NCI-H524 (cell line): ENCODE measurements at regions not wholly inside any gene's neighbourhood (a gene's known extent, or its start where the extent isn't known, plus 50 kb on each side); places are given as distances from the start of the nearest gene placed in this dataset.

Experiments used
- DNase-seq, 2 experiments: peaks; one replicate each; lab custom pipeline; 2025; lab: John Stamatoyannopoulos, UW

DNA sequence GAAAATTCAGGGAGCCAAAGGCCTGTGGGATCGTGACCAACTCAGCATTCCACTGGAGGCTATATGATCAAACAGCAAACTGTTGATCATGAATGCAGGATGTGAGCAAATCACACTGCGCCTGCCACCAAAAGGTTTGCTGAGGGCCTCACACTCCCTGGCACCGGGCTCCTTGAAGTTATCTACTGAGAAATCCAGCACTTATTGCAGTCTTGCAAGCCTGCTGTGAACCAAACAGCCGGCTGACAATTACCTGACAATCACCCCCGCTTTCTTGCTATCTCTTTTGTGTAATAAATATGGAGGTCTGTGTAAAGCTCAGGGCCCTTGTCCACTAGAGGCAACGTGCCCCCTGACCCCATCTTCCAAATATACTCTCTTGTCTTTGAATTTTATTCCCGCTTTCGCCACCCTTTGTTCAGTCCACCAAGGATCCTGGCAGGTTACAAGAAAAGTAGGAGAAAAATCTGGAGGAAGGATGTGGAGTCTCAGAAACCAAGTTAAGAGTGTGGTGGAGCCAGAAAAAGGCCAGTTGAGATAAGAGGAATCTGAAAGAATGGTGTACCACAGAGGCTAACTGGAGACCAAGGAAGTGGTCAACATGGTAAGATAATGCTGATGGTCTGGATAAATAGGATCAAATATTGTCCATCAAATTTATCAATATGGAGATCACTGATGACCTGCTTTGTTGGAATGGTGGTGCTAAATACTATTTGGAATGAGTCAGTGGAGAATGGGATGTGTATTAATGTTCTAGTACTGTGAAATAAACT is 229.2 kb downstream of the ALX1 start:
- DNase-seq = no peak

DNA sequence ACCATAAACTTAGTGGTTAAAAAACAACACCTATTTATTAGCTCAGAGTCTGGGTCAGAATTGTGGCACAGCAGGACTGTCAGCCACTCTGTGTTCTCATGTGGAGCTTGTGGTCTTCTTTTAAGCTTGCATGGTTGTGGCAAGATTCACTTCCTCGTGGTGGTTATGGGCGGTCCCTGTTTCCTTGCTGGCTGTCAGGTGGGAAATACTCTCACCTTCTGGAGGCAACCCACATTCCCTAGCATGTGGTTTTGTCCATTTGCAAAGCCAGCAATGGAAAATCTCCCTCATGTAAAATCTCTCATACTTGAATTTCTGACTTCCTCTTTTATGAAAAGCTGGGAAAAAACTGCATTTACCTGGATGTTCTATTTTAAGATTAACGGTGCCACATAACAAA is 229.8 kb downstream of the ALX1 start:
- no peak for DNase-seq

DNA sequence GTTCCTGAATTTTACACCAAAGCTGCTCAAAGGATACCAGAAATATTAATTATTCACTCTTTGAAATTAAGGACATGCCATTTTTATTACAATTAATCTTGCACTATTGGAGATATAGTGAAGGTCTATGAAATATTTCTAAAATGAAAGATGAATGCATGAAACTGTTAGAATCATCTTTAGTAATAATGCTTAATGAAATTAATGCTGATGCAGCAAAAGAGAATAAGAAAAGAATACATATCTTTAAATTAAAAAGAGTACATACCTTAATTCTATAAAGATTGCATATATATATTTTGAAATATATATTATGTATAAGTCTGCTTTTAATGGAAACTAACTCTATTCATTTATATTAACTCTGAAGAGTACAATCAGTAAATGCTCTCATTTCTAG is 236.0 kb downstream of the ALX1 start:
- no peak for DNase-seq

DNA sequence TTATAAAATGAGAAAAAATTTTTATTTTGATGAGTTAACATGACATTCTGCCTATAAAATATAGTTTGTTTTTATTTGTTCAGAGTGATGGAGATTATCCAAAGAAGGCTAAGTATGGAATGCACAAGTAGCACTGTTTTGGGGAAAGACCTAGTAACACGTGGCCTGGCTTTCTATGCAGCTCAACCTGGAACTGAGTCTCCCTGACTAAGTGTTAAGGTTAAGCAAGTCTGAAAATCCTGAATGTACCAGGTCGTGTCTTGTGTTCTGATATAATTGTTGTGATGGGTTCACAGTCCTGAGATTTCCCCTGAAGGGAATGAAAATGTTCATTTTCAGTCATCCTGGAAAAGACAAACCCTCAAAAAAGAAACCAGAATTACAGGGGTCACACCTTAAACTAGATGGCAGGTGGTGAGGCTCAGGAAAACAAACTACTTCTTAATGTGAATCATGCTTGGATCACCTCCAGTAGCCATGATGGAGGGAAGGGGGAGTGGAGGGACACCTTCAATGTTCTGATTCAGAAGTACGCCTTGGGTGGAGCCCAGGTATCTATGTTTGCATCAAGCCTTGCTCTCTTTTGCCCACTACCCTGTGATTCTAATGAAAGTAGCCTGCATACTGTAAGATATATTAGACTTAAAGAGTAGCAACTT is 236.8 kb downstream of the ALX1 start:
- DNase-seq = no peak

DNA sequence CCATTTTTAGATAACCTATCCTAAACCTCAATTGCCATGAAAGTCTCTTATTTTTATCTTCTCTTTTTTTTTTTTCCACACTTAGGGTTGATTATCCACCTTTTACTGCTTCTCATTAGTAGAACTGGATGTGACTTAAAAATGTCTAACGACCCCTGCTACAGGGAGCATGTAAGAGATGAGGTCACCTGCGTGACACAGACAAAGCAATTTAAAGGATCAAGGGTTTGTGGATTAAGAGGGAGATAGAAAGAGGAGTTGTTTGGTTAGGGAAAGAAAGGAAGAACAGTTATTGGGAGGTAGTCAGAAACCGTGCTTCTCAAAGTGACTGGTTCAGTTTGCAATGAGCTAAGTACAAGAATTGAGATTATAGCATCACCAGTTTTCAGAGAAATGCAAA is 239.1 kb downstream of the ALX1 start:
- DNase-seq = no peak

DNA sequence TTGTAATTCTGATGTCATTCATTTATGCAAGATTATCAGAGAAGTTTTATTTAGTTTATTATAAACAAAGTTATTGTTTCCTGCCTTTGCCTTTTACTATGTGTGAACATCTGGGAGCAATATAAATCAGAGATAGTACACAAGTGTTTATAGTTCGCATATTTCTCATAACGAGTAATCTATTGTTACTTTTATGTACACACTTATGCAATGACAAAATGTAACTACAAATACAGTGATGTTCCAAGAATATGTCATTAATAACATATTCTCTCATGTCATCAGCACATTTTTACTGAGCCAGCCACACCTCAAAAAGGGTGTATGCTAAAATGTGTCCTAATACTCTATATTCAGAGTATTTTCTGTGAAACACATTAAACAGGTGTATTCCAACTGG is 243.2 kb downstream of the ALX1 start:
- no peak for DNase-seq

DNA sequence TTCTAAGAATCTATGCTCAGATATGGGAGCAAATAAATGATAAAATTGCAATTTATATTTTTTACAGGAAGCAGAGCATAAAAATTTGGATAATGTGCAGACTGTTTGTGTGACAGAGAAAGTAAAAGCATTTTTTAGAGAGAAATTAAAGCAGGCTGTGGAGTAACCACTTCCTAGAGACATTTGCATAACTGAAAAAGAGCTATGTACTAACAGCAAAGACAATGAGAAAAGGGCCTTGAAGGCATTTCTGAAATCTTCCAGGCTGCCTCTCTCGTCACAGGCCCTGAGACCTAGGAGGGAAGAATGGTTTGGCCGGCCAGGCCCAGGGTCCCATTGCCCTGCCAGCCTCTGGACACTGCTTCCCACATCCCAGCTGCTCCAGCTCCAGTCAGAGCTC is 247.2 kb downstream of the ALX1 start:
- DNase-seq = no peak

DNA sequence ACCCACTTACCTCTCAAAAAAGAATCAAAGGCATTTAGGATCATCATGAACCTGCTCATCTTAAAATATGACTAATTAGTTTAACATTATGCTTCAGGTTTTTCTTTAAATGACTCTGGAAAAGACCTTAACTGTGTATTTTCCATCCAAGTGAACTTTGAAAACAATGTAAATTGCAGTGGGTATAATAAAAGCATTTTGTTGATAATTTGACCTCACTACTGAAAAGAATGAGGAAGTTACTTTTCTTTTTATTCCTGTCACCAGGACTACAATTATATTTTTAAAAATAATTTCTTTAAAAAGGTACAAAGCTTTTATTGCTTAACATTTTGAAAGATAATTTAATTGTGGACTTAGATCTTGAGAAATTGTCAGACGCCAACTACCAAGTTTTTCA is 249.9 kb downstream of the ALX1 start:
- no peak for DNase-seq

DNA sequence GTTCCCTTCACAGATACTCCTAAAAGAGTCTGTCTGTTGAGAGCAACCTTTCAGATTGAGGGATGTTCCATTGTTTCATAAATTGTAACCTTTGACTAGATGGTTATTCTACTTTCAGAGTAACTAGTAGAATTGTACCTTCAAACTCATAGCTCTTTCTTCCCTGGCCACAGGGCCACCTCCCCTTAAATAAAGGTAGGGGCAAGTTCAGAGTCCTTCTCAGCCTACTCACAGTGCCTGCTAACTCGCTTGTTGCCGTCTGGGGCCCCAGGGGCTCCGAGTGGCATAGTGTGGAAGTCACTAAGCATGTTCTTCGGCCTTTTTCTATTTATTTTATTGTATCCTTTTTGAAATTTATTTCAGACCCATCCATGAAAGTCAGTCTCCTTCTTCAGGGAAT is 250.4 kb downstream of the ALX1 start:
- no peak for DNase-seq

DNA sequence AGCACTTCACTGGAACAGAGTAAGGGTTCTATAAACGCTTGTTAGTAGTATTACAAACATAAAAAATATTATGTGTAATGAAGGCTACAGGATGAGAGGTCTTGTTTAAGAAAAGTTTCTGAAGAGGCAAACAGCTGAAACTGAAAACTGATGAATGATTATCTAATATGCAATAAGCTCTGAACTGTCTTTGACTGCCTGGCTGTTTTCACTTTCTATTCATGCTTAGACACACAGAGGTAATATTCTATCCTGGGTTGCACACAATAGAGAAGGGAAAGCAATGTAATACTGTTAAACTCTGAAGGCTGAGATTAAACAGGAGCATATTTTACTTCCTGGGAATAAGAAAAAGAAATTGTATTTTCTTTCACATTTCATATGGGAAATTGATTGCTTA is 251.3 kb downstream of the ALX1 start:
- DNase-seq = no peak

DNA sequence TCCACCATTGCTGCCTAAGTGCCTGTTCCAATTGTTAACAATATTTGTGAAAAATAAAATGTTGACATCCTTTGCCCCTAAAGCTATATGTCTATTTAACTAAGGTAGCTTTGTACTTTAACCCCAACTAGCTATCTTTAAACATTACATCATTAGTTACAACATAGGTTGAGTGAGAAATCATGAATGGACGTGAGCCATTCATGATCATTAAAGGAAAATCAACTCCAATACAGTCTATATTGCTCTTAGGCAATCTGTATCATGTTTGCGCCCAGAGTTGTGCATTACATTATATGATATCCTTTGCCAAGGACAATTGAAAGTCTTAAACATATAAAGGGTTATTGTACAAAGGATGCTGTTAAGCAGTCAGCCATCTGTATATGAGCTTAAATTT is 269.6 kb downstream of the ALX1 start:
- DNase-seq = no peak

DNA sequence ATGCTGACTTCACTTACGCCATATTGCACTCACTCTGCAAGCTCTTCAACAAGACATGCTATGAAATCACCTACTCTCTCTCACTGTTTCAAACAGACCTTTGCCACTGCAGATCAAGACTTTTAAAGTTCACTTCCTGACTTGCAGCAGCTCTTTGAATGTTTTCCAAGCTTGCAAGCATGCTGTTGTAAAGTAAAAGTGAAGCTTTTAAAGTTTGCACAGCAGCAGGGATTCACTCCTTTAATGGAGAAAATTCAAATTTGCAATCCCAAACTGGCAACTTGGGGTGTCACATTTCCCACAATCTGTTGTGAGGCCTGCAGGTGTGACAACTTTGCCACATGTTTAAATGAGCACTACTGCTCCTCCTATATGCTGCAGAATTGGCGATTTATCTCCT is 270.9 kb downstream of the ALX1 start:
- no peak for DNase-seq

DNA sequence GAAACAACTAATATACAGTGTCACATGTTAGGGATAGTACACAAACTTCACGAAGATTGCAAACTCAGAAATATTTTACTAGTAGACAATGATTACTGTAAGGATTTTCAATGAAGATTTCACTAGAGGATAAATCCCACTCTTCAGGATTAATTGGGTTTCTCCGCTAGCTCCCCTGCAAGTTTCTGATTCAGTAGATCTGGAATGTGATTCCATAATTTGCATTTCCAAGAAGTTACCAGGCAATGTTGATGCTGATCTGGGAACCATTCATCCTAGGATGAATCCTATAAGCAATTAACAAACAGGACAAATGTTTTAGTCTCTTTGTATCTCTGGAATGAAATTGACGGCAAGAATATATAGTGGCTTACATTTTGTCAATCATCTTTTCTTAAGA is 272.4 kb downstream of the ALX1 start:
- DNase-seq = no peak

DNA sequence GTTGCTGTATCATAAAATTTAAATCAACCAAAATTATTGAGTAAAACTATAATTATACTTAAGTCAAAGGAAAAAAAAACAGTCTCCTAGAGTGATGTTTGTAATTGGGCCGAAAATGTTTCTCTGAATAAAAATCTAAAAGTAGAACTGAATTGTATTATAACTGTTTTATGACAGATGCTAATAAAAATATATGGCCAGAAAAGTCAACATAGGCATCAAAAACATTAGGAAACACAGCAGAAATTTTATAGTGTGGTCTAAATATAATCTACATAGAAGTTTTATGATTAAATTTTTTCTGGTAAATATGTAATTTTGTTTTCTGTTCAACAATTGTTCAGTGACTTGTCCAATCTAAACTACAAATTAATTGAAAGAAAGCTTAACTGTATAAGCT is 277.8 kb downstream of the ALX1 start:
- no peak for DNase-seq

DNA sequence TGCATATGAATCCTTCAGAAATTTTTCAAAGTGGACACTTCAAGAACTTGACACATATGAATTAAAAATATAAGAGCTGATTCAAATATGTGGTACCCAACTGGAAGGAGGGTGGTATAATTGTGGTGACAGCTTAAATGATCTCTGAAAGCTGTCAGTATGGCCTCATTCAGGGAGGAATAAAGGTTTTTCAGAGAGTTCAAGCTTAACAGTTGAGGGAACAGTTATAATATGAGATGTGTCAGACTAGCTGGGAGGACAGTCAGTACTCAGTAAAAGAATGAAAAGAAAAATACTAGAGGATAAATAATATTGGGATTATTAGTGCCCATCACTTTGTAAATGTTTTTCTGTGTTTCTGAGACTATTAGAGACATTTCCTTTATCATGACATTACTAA is 277.5 kb downstream of the RASSF9 start:
- DNase-seq = no peak

DNA sequence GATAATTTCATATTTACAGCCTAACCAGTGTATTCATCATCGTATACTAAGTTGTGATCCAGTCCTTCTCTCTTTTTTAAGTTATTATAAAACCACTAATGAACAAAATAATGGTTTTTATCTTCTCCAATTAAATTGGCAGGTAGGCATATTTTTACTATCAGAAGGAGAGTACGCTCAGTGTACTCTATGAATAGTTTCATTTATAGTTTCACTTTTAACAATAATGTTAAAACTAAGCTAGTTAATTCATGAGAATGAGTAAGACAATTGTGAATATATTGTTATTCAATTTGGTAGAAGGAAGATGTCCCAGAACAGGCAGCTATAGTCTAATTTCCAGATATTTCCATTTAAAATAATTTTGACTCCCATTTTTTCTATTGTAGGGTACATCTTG is 277.1 kb downstream of the RASSF9 start:
- DNase-seq = no peak

DNA sequence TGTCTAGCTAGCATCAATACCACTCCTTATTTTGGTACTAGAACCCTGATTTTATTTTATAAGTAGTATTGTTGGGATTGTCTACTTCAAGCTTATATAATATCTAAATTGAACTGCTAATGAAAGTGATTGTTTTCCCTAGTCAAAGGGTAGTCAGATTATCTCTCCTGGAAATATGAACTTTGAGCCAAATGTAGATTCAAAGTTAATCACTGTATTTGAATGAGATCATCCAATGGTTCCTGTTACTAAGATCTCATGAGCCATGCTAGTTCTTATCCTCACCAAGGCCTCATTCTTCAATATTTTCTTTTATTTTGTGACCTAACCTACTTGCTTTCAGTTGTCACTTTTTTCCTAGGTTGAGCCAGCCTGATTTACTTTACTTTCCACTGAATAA is 276.7 kb downstream of the RASSF9 start:
- no peak for DNase-seq

DNA sequence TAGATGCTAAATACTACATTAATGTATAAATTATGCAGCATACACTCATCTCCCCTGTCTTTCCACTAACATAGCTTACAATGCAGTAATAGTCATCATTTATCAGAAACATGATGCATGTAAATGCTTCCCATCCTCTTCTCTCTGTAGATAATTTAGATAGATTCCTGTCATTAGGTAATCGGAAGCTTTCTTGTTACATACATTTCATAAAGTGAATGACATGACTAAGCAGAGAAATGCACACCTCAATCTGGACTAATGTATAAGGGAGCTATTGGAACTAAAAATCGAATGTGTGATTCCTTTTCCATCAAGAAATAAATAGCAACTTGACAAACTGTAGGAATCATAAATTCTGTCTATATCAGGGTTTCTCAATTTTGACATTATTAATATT is 273.4 kb downstream of the RASSF9 start:
- DNase-seq = no peak

DNA sequence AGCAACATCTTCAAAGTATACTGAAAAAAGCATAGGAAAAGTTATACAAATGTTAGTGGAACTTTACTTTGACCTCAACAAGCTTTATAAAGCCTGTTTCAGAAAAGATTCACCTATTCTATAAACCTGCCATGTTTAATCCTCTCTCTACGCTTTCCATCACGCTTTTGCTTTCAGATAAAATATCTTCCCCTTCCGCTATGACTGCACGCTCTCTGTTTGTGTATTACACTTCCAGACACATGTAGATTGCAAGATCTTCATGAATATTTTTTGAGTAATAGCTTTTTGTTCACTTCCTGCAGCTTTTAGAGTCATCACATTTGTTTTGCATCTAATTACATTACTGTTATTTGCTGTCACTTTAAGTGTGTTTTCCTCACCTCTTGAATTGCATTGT is 271.4 kb downstream of the RASSF9 start:
- no peak for DNase-seq

DNA sequence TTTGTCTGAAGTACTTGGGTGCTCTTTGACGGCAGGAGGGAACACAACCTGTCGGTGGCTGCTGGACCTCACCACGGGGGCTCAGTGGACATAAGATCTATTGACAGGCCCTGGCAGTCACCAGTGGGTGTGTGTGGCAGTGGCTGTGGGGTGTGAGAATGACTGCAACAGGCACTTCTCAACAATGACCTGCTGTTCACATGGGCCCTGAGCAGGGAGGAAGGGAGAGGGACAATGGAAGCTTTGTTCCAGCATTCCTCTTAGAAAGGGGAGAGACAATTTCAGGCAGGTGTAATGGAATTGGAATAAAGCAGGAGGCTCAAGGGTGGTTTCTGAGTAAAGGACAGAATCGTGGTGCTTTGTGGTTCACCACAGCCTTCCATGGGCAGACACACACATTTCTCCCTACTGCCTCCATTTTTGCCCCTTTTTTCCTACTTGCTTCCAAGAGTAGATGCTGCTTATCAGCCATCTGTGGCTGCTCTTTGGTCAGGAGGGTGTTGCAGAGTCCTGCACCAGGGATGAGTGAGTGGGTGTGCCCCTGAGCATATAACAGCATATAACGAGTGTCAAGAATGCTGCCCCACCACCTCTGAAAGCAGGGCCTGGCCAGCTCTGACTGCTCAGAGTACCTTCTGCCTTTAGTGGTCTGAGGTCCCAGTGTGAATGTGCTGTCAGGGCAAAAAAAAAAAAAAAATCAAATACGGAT is 267.7 kb downstream of the RASSF9 start:
- no peak for DNase-seq

DNA sequence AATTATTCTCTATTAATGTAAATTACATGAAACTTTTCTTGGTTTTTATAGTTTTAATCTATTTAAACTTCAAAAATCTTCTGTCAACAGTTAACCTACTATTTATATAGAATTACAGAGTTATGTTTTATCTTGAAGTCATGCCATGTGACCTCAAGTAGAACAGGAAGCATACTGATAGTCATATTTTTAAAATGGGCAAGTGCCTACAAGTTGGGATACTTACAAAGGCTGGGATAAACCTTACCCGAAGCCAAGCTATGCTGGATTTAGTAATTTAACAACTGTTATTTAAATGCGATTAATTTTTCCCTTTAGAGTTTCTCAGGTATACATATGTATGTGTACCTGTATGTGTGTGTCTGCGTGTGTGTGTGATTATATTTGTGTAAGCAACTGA is 266.9 kb downstream of the RASSF9 start:
- no peak for DNase-seq

DNA sequence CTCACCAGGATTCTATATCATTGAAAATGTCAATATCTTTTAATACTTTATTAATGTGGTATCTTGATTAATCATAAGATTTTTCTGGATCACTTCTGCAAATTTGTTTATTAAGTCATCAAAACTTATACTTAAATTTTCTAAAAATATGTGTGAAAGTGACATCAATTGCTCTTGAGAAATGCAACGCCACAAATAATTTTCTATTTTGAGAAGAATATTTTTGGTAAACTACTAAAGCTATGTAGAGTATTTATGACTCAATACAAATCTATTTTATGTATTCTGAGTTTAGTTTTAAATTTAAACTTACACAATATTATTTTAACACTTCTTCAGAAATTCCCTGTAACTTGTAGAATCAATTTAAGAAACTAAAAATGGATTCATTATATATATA is 263.3 kb downstream of the RASSF9 start:
- DNase-seq = no peak

DNA sequence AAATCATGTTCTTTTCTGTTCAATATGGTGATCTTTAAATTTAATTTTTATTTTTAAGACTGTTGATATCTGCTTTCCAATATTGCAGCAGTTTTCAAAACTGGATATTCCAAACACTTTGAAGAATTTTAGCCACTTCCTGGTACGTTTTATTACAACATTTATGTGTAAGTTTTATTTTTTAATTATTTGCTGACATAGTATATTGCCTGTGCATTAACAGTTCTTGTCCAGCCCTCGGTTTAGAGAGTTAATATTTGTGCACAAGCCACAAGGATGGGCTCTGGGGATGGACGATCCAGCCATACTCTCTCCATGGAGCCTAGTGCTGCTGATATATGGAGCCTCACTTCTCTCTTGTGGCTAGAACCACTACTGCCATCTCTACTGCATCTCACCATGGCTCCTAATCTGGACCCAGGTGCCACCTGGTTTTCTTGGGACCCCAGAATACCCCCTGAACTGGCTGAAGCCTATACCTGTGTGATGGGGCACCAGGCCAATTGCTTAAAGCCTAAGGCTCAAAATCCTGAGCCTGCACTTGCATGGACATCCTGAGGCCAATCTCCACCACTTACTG is 262.5 kb downstream of the RASSF9 start:
- DNase-seq = no peak
